LoVo (cell line): ENCODE measurements at regions not wholly inside any gene's neighbourhood (a gene's known extent, or its start where the extent isn't known, plus 50 kb on each side); places are given as distances from the start of the nearest gene placed in this dataset.
"Not testable (repeated sequence)": the region's sequence is repeated elsewhere in the genome, so short reads cannot be mapped to it uniquely, and the experiment has no call there.

Experiments
- DNase-seq: peaks from one replicate; pipeline ENCODE4 v3.0.0-alpha.2; 2016; ENCODE audit warnings: low spot score

DNA sequence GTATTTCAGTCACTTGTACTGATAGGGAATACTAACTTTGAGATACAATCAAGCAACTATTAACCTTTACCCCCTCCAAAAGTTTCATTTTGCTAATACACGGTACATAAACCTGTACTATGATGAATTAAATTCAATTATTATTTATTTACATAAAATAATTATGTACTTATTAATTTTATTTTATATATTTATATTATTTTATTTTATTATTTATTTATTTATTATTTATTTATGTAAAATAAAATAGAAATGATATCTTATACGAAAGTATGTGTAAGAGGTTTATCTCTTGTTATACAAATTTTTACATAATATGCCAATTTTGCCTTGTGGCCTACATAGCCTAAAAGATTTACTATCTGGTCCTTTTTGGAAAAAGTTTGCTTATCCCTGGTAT lies 564.3 kb downstream of the SLITRK5 start:
- DNase-seq = no peak

DNA sequence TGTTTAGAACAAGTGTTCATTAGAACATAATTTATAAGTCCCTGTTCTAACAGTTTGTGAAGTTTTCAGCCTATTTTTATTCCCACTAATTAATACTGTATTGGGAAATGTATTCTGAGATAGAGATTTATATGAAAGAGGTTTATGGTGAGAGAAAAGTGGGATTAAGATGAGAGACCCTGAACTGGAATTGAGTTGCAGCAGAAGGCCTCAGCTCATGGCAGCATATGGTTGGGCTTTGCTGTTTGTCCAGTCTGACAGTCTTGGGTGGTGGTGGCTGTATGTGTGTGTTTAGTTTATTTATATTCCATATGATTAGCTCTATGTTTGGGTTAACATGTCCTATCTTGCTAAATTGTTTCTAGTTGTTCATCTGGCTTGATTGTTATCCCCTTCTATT lies 575.1 kb downstream of the SLITRK5 start:
- DNase-seq = no peak

DNA sequence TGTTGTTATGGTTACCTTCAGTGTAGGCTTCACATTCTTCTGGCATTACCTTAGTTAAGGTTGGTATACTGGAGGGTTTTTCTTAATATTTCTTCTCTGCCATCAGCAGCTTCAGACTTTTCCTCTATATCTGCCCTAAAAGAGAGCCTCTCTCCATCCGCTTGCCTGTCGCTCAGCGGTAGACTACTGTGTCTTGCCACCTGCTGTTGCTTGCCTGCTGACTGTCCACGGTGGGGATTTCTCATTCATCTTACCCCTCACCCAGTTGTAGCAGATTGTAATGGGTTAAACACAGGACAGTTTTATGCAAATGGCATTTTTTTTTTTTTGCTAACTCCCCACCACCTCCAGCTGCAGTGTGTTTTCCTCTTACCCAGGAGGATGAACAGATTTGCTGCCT lies 577.2 kb downstream of the SLITRK5 start:
- no peak for DNase-seq

DNA sequence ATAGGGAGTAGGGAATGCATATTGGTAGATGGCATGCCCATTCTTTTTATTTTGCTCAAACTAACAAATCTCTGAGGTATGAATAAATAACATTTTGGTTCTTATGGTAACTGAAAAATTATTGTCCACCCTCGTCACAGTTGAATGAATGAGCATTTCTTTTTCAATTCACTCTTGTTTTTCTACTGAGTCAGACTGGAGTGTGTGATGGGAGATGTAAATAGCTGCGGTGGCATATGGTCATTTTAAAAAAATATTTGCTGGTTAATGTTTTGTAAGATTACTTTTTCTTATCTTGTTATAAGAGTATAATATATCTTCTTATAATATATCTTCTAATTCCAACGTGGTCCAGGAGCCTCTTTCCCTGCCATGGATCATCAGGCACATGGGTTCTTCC lies 586.5 kb downstream of the SLITRK5 start:
- DNase-seq = no peak

DNA sequence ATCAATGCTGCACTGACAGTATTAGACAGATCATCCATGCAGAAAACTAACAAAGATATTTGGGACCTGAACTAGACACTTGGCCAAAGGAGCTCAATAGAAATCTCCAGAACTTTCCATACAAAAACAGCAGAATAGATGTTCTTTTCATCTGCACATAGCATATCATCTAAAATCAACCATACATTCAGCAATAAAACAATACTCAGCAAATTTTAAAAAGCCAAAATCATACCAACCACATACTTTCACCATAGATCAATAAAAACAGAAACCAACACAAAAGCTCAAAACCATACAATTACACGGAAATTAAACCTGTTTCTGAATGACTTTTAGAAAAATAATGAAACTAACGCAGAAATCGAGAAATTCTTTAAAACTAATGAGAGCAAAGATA lies 592.6 kb downstream of the SLITRK5 start:
- no peak for DNase-seq

DNA sequence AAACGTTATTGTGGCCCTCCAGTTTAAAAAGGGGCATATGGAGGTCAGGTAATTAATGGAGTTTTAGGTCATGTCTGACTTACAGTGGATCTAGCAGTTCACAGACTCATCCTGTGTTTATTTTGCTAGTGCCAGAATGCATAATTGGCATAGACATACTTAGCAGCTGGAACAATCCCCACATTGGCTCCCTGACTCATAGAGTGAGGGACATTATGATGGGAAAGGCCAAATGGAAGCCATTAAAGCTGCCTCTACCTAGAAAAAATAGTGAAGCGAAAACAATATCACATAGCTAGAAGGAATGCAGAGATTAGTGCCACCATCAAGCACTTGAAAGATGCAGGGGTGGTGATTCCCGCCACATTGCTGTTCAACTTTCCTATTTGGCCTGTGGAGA lies 610.7 kb downstream of the SLITRK5 start:
- no peak for DNase-seq

DNA sequence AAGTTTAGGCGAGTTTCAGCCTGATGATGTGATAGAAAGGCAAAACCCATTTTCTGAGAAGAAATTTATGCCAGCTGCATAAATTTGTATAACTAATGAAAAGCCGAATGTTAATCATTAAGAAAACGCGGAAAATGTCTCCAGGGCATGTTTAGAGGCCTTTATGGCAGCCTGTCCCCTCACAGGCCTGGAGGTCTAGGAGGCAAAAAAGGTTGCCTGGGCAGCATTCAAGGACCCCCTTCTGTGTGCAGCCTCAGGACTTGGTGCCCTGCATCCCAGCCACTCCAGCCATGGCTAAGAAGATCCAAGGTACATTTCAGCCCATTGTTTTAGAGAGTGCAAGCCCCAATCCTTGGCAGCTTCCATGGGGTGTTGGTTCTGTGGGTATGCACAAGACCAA lies 614.2 kb downstream of the SLITRK5 start:
- no peak for DNase-seq

DNA sequence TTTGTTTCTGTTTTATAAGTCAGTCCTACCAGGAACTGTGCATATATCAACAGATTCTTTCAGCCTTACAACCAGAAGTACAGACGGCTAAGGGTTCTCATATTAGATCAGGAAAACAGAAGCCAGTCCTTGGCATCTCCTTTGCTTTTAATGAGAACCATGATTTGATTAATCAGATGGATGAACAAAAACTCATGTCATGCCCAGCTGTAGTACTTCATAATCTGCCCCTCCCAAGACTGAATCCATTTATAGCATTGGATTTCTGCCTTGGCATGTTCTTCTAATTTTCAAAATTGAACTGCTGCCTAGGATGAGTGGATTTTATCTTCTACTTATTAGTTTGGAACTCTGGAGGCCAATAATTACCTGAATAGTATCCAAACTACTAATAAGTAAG lies 617.2 kb downstream of the SLITRK5 start:
- DNase-seq = no peak

DNA sequence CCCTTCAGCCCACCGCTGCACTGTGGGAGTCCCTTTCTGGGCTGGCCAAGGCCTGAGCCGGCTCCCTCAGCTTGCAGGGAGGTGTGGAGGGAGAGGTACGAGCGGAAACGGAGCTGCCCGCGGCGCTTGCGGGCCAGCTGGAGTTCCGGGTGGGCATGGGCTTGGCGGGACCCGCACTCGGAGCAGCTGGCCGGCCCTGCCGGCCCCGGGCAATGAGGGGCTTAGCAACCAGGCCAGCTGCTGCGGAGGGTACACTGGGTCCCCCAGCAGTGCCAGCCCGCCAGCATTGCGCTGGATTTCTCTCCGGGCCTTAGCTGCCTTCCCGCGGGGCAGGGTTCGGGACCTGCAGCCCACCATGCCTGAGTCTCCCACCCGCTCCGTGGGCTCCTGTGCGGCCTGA lies 620.6 kb downstream of the SLITRK5 start:
- not testable (repeated sequence) for DNase-seq

DNA sequence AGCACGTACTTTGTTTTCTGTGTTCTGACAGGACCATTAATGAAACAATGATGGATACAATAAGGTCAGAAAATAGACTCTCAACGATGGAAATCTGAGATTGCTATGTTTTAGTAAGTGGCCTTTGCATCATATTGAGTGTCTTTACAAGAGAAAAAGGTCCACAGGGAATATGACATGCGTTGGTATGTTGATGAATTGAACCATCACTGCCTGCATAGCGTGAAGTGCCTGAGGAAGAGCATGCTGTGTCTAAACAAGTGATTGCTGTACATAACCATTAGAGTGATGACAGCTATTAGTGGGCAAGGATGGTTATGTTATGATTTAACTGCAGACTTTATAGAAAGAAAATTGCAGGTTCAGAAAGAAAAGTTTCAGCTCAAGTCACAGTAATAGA lies 623.2 kb downstream of the SLITRK5 start:
- no peak for DNase-seq

DNA sequence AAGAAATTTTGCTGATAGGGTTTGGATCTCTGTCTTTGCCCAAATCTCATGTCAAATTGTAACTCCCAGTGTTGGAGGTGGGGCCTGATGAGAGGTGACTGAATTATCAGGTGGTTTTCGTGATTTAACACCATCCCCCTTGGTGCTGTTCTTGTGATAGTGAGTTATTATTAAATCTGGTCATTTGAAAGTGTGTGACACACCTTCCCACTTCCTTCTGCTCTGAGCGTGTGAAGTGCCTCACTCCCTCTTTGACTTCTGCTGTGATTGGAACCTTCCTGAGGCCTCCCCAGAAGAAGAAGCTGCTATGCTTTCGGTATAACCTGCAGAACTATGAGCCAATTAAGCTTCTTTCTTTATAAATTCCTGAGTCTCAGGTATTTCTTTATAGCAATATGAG lies 632.0 kb downstream of the SLITRK5 start:
- DNase-seq = no peak

DNA sequence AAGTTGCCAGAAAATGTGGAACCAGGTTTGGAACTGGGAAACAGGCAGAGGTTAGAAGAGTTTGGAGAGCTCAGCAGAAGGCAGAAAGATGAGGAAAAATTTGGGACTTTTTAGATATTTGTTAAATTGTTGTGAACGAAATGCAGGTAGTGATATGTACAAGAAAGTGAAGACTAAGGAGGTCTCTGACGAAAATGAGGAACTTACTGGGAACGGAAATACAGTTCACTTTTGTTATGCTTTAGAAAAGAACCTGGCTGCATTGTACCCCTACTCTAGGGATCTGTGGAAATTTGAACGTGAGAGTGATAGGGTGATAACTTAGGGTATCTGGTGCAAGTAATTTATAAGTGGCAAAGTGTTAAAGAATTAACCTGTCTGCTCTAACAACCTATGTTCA lies 632.4 kb downstream of the SLITRK5 start:
- no peak for DNase-seq

DNA sequence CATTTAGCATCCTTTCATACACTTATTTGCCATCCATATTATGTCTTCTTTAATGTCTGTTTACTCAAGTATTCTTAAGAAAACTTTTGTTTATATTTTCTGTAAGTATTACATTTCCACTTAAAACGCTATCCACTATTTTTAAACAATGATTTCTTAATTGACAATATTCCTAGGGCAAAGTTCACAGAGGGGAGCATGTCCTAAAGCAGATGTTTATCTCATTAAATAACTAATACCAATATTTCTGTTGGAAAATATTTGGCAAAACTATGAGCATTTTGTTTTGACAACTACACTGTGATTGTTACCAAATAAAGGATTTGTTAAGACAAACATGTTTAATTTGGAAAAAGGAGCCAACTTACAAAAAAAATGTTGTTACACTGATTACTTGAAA lies 643.3 kb downstream of the SLITRK5 start:
- DNase-seq = no peak

DNA sequence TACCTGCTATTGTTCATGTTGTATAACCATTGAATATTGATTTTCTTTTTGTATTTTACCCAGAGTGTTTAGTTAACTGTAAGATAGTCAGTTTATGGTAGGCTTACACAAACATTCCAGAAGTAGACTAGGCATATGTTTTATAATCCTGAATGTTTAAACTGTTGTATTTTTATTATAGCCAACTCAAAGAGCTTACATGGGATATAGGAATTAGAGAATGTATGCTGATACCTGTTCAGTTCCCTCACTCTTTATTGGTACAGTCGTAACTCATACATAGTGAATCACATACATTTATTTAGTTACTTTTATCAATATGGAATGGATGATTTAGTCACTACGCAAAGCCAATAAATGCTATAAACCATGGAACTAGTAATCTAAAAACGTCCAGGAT lies 657.9 kb downstream of the SLITRK5 start:
- DNase-seq = no peak

DNA sequence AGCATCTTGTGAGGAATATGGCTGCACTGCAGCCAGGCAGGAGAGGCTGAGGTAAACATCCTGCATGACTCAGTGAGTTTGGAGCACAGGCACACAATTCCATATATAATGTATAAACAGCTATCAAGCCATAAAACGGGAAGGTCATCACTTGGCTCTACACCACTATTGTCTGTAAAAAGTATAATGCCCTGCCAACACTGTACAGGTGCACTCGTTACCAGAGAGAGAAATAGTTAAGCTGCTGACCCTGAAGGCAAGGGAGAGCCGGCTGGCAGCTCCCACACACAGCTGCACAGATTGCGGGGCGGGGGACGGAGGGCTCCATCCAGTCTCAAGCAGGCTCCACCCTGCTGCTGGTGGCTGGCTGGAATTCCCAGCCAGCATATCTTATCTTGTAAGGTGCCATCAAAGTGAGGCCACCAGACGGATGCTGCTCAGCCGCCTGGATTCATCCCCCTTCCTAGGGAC lies 668.1 kb downstream of the SLITRK5 start:
- DNase-seq = no peak

DNA sequence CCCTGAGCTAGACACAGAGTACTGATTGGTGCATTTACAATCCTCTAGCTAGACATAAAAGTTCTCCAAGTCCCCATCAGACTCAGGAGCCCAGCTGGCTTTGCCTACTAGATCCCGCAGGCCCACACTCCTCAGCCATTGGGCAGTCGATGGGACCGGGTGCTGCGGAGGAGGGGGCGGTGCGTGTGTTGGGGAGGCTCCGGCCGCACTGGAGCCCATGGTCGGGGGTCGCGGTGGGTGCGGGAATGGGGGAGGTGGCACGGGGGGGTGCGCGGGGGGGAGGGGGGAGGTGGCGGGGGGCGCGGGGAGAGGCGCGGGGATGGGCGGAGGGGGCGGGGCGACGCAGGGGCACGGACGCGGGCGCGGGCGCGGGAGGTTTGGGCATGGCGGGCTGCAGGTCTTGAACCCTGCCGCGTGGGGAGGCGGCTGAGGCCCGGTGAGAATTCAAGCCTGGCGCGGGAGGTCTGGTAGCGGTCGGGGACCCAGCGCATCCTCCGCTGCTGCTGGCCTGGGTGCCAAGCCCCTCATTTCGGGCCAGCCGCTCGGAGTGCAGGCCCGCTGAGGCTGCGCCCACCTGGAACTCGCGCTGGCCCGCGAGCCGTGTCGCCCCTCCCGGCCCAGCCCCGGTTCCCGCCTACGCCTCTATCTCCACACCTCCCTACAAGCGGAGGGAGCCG lies 674.1 kb downstream of the SLITRK5 start:
- no peak for DNase-seq

DNA sequence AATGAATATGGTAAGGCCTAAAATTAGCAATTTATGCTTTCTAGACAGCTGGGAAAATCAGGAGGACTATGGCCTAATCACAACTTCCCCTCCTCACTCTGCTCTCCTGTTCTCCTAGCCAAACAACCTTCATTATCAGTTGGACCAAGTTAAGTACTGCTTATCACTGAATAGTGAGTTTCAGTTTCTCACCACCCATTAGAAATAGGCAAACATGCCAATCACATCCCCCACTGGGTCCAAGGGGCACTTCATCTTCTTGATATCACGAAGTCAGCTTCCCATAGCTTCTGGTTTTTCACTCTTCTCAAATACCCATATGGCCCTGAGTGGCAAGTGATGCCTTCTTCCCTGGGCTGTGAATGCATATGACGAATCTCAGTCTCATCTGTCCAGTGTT lies 689.6 kb downstream of the SLITRK5 start:
- DNase-seq = no peak

DNA sequence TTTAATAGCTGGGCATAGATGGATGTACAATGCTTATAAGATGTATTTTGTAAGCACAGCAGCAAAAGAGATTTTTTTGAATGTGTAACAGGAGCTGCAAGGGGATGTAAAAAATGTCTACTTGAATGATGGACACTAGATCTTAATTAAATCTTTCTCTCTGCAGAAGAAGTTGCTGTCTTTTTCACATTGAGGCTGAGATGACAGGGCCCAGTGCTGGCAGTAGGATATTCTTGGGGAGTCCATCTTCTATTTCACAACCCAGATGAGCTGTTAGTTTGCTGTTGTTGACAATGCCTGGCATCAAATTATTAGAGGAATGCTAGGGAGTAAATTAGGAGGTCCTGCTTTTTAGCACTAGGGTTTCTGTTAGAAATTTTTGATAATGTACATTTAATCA lies 698.7 kb downstream of the SLITRK5 start:
- no peak for DNase-seq

DNA sequence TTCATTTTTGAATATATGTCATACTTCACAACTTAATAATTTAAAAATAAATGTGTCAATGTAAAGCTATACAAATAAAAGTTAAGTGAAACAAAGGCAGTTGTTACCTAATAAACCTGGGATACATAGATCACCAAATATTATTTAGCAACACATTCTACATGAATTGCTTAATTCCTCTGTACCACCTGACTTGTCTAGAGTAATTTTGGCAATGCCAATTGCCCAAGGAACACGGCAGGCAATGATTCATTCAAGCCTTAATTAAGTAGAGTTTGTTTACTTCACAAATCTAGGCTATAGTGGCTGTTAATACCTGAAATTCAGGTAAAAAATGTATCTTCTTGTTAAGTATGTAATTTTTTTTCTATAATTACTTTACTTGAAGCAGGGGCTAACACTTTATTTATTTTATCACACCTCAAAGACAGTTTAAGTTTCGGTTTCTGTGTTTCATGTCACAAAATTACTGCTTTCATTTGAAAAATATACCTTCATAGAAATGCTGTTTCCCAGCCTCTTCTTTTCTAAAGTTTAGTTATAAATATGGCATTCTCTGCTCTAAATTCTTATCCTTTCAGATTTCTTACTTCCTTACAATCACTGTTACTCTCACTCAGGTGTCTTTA lies 705.7 kb downstream of the SLITRK5 start:
- no peak for DNase-seq

DNA sequence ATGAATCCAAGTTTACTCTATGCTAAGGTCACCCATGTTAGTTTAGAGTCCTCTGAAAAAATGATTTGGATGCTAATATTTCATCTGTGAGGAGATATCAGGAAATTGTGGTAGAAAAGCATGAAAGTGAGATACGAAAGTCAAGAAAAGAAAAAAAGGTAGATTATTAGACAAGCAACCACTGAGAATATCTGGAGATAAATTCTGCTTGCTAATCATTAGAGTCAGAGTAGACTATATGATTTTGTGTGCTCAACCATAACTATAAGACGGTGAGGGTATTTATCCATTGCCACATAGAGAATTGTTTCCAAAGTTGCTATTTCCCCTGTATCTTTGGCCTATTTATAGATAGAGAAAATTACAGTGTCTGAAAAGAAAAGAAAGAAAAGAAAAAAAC lies 706.7 kb downstream of the SLITRK5 start:
- no peak for DNase-seq

DNA sequence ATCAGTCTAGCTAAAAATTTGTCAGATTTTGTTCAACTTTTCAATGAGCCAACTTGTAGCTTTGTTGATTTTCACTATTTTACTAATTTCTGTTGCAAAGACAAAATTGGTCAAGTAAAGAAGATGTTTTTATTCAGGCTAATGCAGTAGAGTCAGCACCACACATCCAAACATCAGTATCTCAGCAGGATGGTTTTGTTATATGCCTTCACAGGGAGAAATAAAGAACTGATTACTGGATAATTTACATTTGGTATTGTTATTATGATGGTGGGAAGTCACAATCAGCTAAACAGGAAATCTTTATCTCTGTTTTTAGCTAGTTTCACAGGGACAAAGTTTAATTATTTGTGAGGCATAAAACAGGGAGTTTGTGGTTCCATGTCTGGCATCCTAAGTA lies 713.4 kb downstream of the SLITRK5 start:
- DNase-seq = no peak

DNA sequence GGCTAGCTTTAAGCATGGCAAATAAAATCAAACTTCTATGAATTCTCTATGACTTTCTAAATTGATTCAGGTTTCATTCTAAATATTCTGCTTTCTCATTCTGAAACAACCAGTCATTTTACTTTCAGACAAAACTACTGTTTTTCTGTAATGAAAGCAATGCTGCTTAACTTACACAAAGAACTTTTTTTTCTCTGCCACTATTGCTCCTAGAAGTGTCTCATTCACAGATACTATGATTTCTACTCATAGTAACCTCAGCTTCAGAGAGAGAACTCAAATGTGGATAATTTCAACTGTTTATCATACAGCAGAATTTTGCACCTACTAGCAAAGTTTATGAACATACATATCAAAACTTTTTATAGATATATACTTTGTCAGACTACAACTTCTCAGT lies 724.6 kb downstream of the SLITRK5 start:
- DNase-seq = no peak

DNA sequence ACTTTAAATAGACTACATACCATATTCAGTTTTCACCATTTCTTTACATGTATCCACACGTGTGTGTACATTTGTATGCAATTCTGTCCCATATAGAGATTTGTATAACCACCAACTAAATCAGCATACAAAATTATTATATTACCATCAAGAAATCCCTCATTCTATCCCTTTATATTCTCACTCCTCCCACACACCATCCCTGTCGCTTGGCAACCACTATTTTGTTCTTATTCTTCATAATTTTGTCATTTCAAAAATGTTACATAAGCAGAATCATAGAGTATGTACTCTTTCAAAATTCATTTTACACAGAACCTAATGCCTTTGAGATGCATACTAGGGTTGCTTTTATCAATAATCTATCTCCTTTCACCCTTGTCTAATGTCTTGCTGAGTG lies 740.5 kb downstream of the SLITRK5 start:
- no peak for DNase-seq

DNA sequence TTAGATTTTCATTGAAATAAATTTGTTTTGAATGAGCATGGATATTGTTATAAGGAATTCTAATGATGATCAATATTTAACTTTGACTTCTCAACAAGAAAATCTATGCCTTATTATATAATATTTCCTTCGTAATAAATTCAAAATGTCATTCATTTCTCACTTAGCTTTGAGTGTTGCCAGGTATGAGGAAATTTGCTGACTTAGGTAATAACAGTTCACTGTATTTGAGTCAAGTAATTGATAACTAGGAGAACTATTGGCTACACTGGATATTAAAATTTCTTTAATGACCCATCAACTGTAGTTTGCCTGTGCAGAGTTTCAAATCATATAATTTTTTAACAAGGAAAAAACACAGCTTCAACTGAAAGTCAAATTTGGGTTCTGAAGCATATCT lies 746.6 kb downstream of the SLITRK5 start:
- DNase-seq = no peak
